ENCODE measurements at regions not wholly inside any gene's neighbourhood (a gene's known extent, or its start where the extent isn't known, plus 50 kb on each side); places are given as distances from the start of the nearest gene placed in this dataset.

DNA sequence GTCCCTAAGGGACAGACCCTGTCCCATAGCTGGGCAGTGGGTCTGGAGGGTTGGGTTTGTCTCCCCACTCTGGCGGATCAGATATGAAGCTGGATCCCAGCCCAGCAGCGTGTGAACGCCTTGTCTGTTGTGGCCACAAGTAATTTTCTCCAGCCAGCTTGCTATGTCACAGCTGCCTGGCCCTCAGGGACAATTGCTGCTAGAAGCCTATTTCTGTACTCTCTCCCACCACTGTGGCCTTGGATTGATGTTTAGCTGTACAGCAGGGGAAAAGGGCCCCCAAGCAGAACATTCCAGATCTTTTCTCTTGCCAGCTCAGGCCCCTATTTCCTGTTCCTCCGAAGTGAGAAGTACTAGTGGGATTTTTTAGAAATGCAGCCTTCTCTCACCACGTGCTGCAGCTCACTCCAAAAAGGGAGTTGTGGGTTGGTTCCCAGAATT, 53.5 kb upstream of the WAC start:
- RAD21 ChIA-PET (ENCODE audit: unreplicated experiment) = no interaction called here
- CTCF ChIA-PET = interaction anchor here (0.7 to 1.1 kb wide), 2 partner anchors 12 to 58 kb away, joined by 3 read pairs; no protein-coding TSS in a partner anchor
- in situ Hi-C loops (cut with MboI) (no loop called here), intact Hi-C loops (cut with micrococcal nuclease; ENCODE audit: unreplicated experiment) (no loop called here)
- H3K27me3 ChIP-seq (replicated peaks in 1 of 2; ENCODE audit: control insufficient read depth in 2 of 2, insufficient read depth in 2 of 2, low read length in 1 of 2) = no peaks in the 10 kb centered on the region; a peak in 1 of 4 replicates
- SMC1A ChIA-PET (ENCODE audit: uncharacterized antibody, unreplicated experiment) = no interaction called here
- 31% methylated on average over 5 of the region's 5 CpGs for WGBS (ENCODE audit: insufficient coverage, insufficient replicate concordance, low lambda C conversion rate, missing lambda C conversion rate)
- POLR2A ChIA-PET = interaction anchor here (0.7 kb wide), 1 partner anchor 57 kb away, joined by 3 read pairs; no protein-coding TSS in a partner anchor
- DNase-seq (ENCODE audit: low read depth, low spot score) (no peak), FAIRE-seq (no peak), ATAC-seq (no peak)
- no TSS peak for BruUV-seq (replicated peaks)
- no peak overlapping the region for H3K27ac ChIP-seq (ENCODE audit: control insufficient read depth, insufficient read depth)
- no peak overlapping the region for H3K4me2 ChIP-seq (ENCODE audit: control insufficient read depth, insufficient read depth)
- H4K20me1 ChIP-seq (ENCODE audit: control insufficient read depth, insufficient read depth) = no peaks in the 10 kb centered on the region
- H3K79me2 ChIP-seq (ENCODE audit: control insufficient read depth, insufficient read depth, low read length) = no peaks in the 10 kb centered on the region
- TF ChIP-seq TCF7 (IDR thresholded peaks at IDR 0.05; ENCODE audit: borderline replicate concordance) (no peak), STAT1 (conservative IDR thresholded peaks at IDR 0.05) (no peak)
- no peak overlapping the region for H3K9ac ChIP-seq (ENCODE audit: control insufficient read depth, insufficient read depth, low read length)
- no peak overlapping the region for H3K4me3 ChIP-seq
- H3K4me1 ChIP-seq (ENCODE audit: control insufficient read depth, insufficient read depth, low read length) = no peaks in the 10 kb centered on the region
- H2AFZ ChIP-seq (ENCODE audit: control insufficient read depth, low read depth, low read length) = no peak overlapping the region
- no peaks in the 10 kb centered on the region for H3K9me3 ChIP-seq (replicated peaks; ENCODE audit: control insufficient read depth, insufficient read depth, low read length)
- no peaks in the 10 kb centered on the region for H3K36me3 ChIP-seq (ENCODE audit: control insufficient read depth in 2 of 2, insufficient read depth in 2 of 2, low read length in 1 of 2)

DNA sequence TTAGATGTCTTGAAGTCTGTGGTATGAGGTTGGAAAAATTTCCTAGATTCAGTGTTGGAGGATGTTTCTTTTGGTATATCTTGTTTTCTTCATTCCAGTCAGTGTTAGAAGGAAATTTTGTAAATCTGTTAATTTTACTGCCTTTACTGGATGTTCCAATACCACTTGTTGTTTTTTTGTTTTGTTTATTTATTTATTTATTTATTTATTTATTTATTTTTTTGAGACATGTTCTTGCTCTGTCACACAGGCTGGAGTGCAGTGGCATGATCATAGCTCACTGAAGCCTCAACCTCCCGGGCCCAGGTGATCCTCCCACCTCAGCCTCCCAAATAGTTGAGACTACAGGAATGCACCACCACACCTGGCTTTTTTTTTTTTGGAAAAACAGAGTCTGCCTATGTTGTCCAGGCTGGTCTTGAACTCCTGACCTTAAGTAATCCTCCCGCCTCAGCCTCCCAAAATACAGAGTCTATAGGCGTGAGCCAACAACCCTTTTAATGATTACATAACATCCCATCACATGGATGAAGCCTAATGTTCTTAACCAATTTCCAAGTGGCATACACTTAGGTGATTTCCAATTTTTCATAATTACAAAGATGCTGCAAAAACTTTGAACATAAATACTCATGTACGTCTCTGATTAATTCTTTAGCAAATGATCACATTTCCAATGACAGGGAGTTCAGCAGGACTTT, 52.8 kb upstream of the WAC start:
- Histone ChIP-seq H3K79me2 (ENCODE audit: control insufficient read depth, insufficient read depth, low read length) (no peaks in the 10 kb centered on the region), H3K27ac (ENCODE audit: control insufficient read depth, insufficient read depth) (no peak overlapping the region), H3K9ac (ENCODE audit: control insufficient read depth, insufficient read depth, low read length) (no peak overlapping the region), H3K4me2 (ENCODE audit: control insufficient read depth, insufficient read depth) (no peak overlapping the region), H2AFZ (ENCODE audit: control insufficient read depth, low read depth, low read length) (no peak overlapping the region), H3K4me1 (ENCODE audit: control insufficient read depth, insufficient read depth, low read length) (no peaks in the 10 kb centered on the region), H3K4me3 (no peak overlapping the region), H3K27me3 (replicated peaks in 1 of 2; ENCODE audit: control insufficient read depth in 2 of 2, insufficient read depth in 2 of 2, low read length in 1 of 2) (no peaks in the 10 kb centered on the region), H4K20me1 (ENCODE audit: control insufficient read depth, insufficient read depth) (no peaks in the 10 kb centered on the region), H3K36me3 (ENCODE audit: control insufficient read depth in 2 of 2, insufficient read depth in 2 of 2, low read length in 1 of 2) (no peaks in the 10 kb centered on the region), H3K9me3 (replicated peaks; ENCODE audit: control insufficient read depth, insufficient read depth, low read length) (no peaks in the 10 kb centered on the region)
- ChIA-PET POLR2A (interaction anchor here (0.7 kb wide), 1 partner anchor 56 kb away, joined by 3 read pairs; no protein-coding TSS in a partner anchor), CTCF (no interaction called here), SMC1A (ENCODE audit: uncharacterized antibody, unreplicated experiment) (no interaction called here), RAD21 (ENCODE audit: unreplicated experiment) (no interaction called here)
- DNase-seq (ENCODE audit: low read depth, low spot score) (no peak), FAIRE-seq (no peak), ATAC-seq (no peak)
- intact Hi-C loops (cut with micrococcal nuclease; ENCODE audit: unreplicated experiment) (no loop called here), in situ Hi-C loops (cut with MboI) (no loop called here)
- 35% methylated on average over 4 of the region's 4 CpGs for WGBS (ENCODE audit: insufficient coverage, insufficient replicate concordance, low lambda C conversion rate, missing lambda C conversion rate)
- no TSS peak for BruUV-seq (replicated peaks)
- TF ChIP-seq, protein P1, sequence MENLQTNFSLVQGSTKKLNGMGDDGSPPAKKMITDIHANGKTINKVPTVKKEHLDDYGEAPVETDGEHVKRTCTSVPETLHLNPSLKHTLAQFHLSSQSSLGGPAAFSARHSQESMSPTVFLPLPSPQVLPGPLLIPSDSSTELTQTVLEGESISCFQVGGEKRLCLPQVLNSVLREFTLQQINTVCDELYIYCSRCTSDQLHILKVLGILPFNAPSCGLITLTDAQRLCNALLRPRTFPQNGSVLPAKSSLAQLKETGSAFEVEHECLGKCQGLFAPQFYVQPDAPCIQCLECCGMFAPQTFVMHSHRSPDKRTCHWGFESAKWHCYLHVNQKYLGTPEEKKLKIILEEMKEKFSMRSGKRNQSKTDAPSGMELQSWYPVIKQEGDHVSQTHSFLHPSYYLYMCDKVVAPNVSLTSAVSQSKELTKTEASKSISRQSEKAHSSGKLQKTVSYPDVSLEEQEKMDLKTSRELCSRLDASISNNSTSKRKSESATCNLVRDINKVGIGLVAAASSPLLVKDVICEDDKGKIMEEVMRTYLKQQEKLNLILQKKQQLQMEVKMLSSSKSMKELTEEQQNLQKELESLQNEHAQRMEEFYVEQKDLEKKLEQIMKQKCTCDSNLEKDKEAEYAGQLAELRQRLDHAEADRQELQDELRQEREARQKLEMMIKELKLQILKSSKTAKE (IDR thresholded peaks at IDR 0.05; ENCODE audit: low read depth, poor library complexity, severe bottlenecking) = no peak
- no peak for TF ChIP-seq KLF5 (IDR thresholded peaks at IDR 0.05; ENCODE audit: partially characterized antibody)
- TF ChIP-seq ZNF24 (IDR thresholded peaks at IDR 0.05) = no peak
- TF ChIP-seq RBBP5 (conservative IDR thresholded peaks at IDR 0.05) = no peak
- no peak for TF ChIP-seq MYB (IDR thresholded peaks at IDR 0.05; ENCODE audit: borderline replicate concordance, low read depth, low read length)
- TF ChIP-seq, protein P2, sequence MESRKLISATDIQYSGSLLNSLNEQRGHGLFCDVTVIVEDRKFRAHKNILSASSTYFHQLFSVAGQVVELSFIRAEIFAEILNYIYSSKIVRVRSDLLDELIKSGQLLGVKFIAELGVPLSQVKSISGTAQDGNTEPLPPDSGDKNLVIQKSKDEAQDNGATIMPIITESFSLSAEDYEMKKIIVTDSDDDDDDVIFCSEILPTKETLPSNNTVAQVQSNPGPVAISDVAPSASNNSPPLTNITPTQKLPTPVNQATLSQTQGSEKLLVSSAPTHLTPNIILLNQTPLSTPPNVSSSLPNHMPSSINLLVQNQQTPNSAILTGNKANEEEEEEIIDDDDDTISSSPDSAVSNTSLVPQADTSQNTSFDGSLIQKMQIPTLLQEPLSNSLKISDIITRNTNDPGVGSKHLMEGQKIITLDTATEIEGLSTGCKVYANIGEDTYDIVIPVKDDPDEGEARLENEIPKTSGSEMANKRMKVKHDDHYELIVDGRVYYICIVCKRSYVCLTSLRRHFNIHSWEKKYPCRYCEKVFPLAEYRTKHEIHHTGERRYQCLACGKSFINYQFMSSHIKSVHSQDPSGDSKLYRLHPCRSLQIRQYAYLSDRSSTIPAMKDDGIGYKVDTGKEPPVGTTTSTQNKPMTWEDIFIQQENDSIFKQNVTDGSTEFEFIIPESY (IDR thresholded peaks at IDR 0.05) = no peak
- no peak for TF ChIP-seq NKRF (conservative IDR thresholded peaks at IDR 0.05)
- TF ChIP-seq ZNF207 (IDR thresholded peaks at IDR 0.05; ENCODE audit: borderline replicate concordance) = no peak
- no peak for TF ChIP-seq ESRRA (IDR thresholded peaks at IDR 0.05; ENCODE audit: low read length)

All from GM12878 (cell line).